B cell (primary cell): ENCODE measurements at regions not wholly inside any gene's neighbourhood (a gene's known extent, or its start where the extent isn't known, plus 50 kb on each side); places are given as distances from the start of the nearest gene placed in this dataset.

ENCODE experiments used
- CTCF ChIP-seq: fragments of 200-600 bp; IDR thresholded peaks from one replicate; pipeline ENCODE4 v1.8.0; 2022; ENCODE audit warnings: antibody characterized with exemption, mild to moderate bottlenecking
- EZH2 ChIP-seq: IDR thresholded peaks from 2 replicates; pipeline ENCODE4 v1.6.1; 2012; ENCODE audit warnings: borderline replicate concordance, low read depth, mild to moderate bottlenecking, moderate library complexity, low read length; ENCODE audit not compliant: insufficient read depth, poor library complexity, severe bottlenecking

- TF ChIP-seq CTCF (no peak), EZH2 (no peak)
Measured at GRCh38 chr18:61031626-61032025, 301.6 kb upstream of the CDH20 start.
